ENCODE measurements at regions not wholly inside any gene's neighbourhood (a gene's known extent, or its start where the extent isn't known, plus 50 kb on each side); places are given as distances from the start of the nearest gene placed in this dataset.

GRCh38 chr5:33319841-33320240, 120.9 kb upstream of the TARS1 start:
- no peak for TF ChIP-seq CTCF (IDR thresholded peaks at IDR 0.05)
- TF ChIP-seq POLR2A (IDR thresholded peaks at IDR 0.05) = no peak
- no peaks in the 10 kb centered on the region for H3K9me3 ChIP-seq
- no peaks in the 10 kb centered on the region for H3K27me3 ChIP-seq
- intact Hi-C loops (cut with DNase I; ENCODE audit: low total_unique reads) = no loop called here
- no peak for DNase-seq
- H3K4me3 ChIP-seq = no peak overlapping the region
- H3K36me3 ChIP-seq = no peaks in the 10 kb centered on the region
- H3K4me1 ChIP-seq = peaks cover 0 to 5% of the 10 kb centered on the region in 2 donors
- peak overlapping the region; percentile 72 to 73 for H3K27ac ChIP-seq

GRCh38 chr5:33321026-33321425, 119.7 kb upstream of the TARS1 start:
- peak overlapping the region; percentile 72 to 73 for H3K27ac ChIP-seq
- peaks cover 0 to 9% of the 10 kb centered on the region in 2 donors for H3K4me1 ChIP-seq
- intact Hi-C loops (cut with DNase I; ENCODE audit: low total_unique reads) = no loop called here
- no peaks in the 10 kb centered on the region for H3K27me3 ChIP-seq
- TF ChIP-seq CTCF (IDR thresholded peaks at IDR 0.05) = no peak
- no peak for TF ChIP-seq POLR2A (IDR thresholded peaks at IDR 0.05)
- H3K36me3 ChIP-seq = no peaks in the 10 kb centered on the region
- no peak overlapping the region for H3K4me3 ChIP-seq
- H3K9me3 ChIP-seq = no peaks in the 10 kb centered on the region
- DNase-seq = peak; percentile 51 to 82

GRCh38 chr5:33322632-33323031, 118.1 kb upstream of the TARS1 start:
- TF ChIP-seq POLR2A (IDR thresholded peaks at IDR 0.05) = no peak
- TF ChIP-seq CTCF (IDR thresholded peaks at IDR 0.05) = no peak
- no peaks in the 10 kb centered on the region for H3K9me3 ChIP-seq
- H3K36me3 ChIP-seq = no peaks in the 10 kb centered on the region
- intact Hi-C loops (cut with DNase I; ENCODE audit: low total_unique reads) = no loop called here
- H3K27me3 ChIP-seq = no peaks in the 10 kb centered on the region
- no peak for DNase-seq
- peaks cover 0 to 9% of the 10 kb centered on the region in 2 donors for H3K4me1 ChIP-seq
- H3K27ac ChIP-seq = peak overlapping the region; percentile 51 to 73
- H3K4me3 ChIP-seq = no peak overlapping the region

- Histone ChIP-seq H3K36me3 (no peaks in the 10 kb centered on the region), H3K9me3 (no peaks in the 10 kb centered on the region), H3K4me3 (no peak overlapping the region), H3K27me3 (no peaks in the 10 kb centered on the region), H3K4me1 (peaks cover 0 to 9% of the 10 kb centered on the region in 2 donors), H3K27ac (peak overlapping the region; percentile 28 to 43)
- intact Hi-C loops (cut with DNase I; ENCODE audit: low total_unique reads) = no loop called here
- DNase-seq = no peak
- TF ChIP-seq CTCF (IDR thresholded peaks at IDR 0.05) = no peak
- no peak for TF ChIP-seq POLR2A (IDR thresholded peaks at IDR 0.05)
Measured at GRCh38 chr5:33324667-33325307, 116.0 kb upstream of the TARS1 start.

- Histone ChIP-seq H3K27me3 (no peaks in the 10 kb centered on the region), H3K27ac (no peak overlapping the region), H3K9me3 (no peaks in the 10 kb centered on the region), H3K4me3 (no peak overlapping the region), H3K4me1 (peaks cover 0 to 4% of the 10 kb centered on the region in 2 donors), H3K36me3 (no peaks in the 10 kb centered on the region)
- no peak for DNase-seq
- TF ChIP-seq CTCF (IDR thresholded peaks at IDR 0.05) = no peak
- no peak for TF ChIP-seq POLR2A (IDR thresholded peaks at IDR 0.05)
- intact Hi-C loops (cut with DNase I; ENCODE audit: low total_unique reads) = no loop called here
Measured at GRCh38 chr5:33328818-33329217, 111.9 kb upstream of the TARS1 start.

All from uterus (tissue), 3 donors.